ENCODE measurements at regions not wholly inside any gene's neighbourhood (a gene's known extent, or its start where the extent isn't known, plus 50 kb on each side); places are given as distances from the start of the nearest gene placed in this dataset.

- TF ChIP-seq EZH2phosphoT487 (IDR thresholded peaks at IDR 0.05; ENCODE audit: insufficient read depth, low read depth) (no peak), EZH2 (IDR thresholded peaks at IDR 0.05; ENCODE audit: insufficient read depth, poor library complexity, severe bottlenecking) (no peak)
Measured at GRCh38 chr1:48160486-48161132, 61.9 kb upstream of the SLC5A9 start.

Measured in GM23248 (cell line).